SK-N-SH (cell line): ENCODE measurements at regions not wholly inside any gene's neighbourhood (a gene's known extent, or its start where the extent isn't known, plus 50 kb on each side); places are given as distances from the start of the nearest gene placed in this dataset.

ENCODE experiments used
- CTCF ChIA-PET: fragments of 300-600, 350-600 bp; formaldehyde crosslinking; extraction: SDS; loops from one replicate; lab custom pipeline; 2021; lab: Yijun Ruan, JAX
- POLR2A ChIA-PET: fragments of 350-600 bp; sonication (Branson Sonifier 250); formaldehyde crosslinking; extraction: SDS; loops from one replicate; lab custom pipeline; 2020; ENCODE audit warnings: antibody characterized with exemption, inconsistent platforms; lab: Yijun Ruan, JAX
- DNase-seq: peaks from one replicate; pipeline ENCODE4 v3.0.0; 2012
- H2AFZ ChIP-seq: fragments of 200-600 bp; sonication (generic); 2 replicates; pipeline ENCODE4 v1.8.1; 2016; ENCODE audit warnings: antibody characterized with exemption, mild to moderate bottlenecking, low read depth
- H3F3A ChIP-seq: fragments of 200-600 bp; sonication (generic); replicated peaks from 2 replicates; pipeline ENCODE3; 2016; ENCODE audit warnings: antibody characterized with exemption, mild to moderate bottlenecking; ENCODE audit not compliant: insufficient read depth
- H3K27ac ChIP-seq, 2 experiments: fragments of 200-500 bp in 1 of 2; fragments of 200-600 bp in 1 of 2; sonication (Bioruptor generic) in 1 of 2; sonication (generic), shearing (Covaris generic) in 1 of 2; 2 replicates each; pipeline versions ENCODE4 v1.5.1 to v1.6.1; 2014 to 2016; ENCODE audit warnings: low read depth in 2 of 2, inconsistent platforms in 1 of 2, low read length in 1 of 2, mild to moderate bottlenecking in 1 of 2, mixed read lengths in 1 of 2
- H3K27me3 ChIP-seq: fragments of 200-600 bp; sonication (generic), shearing (Covaris generic); 2 replicates; pipeline ENCODE4 v1.6.1; 2016; ENCODE audit warnings: mixed run types; ENCODE audit not compliant: insufficient read depth
- H3K36me3 ChIP-seq, 2 experiments: fragments of 200-500 bp in 1 of 2; fragments of 200-600 bp in 1 of 2; sonication (Bioruptor generic) in 1 of 2; sonication (generic) in 1 of 2; replicated peaks in 1 of 2; 2 replicates each; pipeline versions ENCODE3 to v1.5.1; 2014 to 2016; ENCODE audit warnings: low read length in 1 of 2, mild to moderate bottlenecking in 1 of 2; ENCODE audit not compliant: insufficient read depth in 2 of 2, control insufficient read depth in 1 of 2
- H3K4me1 ChIP-seq, 2 experiments: fragments of 200-500 bp in 1 of 2; fragments of 200-600 bp in 1 of 2; sonication (Bioruptor generic) in 1 of 2; sonication (generic), shearing (Covaris generic) in 1 of 2; 2 replicates each; pipeline versions ENCODE4 v1.5.1 to v1.6.1; 2014 to 2016; ENCODE audit warnings: low read depth in 1 of 2, low read length in 1 of 2, mixed run types in 1 of 2; ENCODE audit not compliant: insufficient read depth in 2 of 2, control insufficient read depth in 1 of 2
- H3K4me2 ChIP-seq: fragments of 200-600 bp; sonication (generic), shearing (Covaris generic); 2 replicates; pipeline ENCODE4 v1.6.1; 2017; ENCODE audit warnings: mixed run types
- H3K4me3 ChIP-seq, 2 experiments: fragments of 200-500 bp in 1 of 2; fragments of 200-600 bp in 1 of 2; sonication (Bioruptor generic) in 1 of 2; sonication (generic), shearing (Covaris generic) in 1 of 2; 2 replicates each; pipeline versions ENCODE4 v1.5.1 to v1.8.1; 2014 to 2016; ENCODE audit warnings: low read depth in 2 of 2, inconsistent platforms in 1 of 2, low read length in 1 of 2, mild to moderate bottlenecking in 1 of 2, mixed read lengths in 1 of 2, moderate library complexity in 1 of 2
- H3K79me2 ChIP-seq: fragments of 200-600 bp; sonication (generic); 2 replicates; pipeline ENCODE4 v1.8.1; 2017; ENCODE audit warnings: mild to moderate bottlenecking; ENCODE audit not compliant: insufficient read depth
- H3K9ac ChIP-seq: fragments of 200-600 bp; sonication (generic); 2 replicates; pipeline ENCODE4 v1.6.1; 2017; ENCODE audit warnings: mixed run types
- H3K9me2 ChIP-seq: fragments of 200-600 bp; sonication (generic); 2 replicates; pipeline ENCODE4 v1.6.1; 2017; ENCODE audit warnings: mixed run types
- H3K9me3 ChIP-seq: fragments of 200-600 bp; sonication (generic); 2 replicates; pipeline ENCODE4 v1.6.1; 2017; ENCODE audit warnings: mixed run types, mild to moderate bottlenecking, moderate library complexity
- H4K20me1 ChIP-seq: fragments of 200-600 bp; sonication (generic); 2 replicates; pipeline ENCODE4 v1.6.1; 2017; ENCODE audit warnings: mild to moderate bottlenecking, mixed run types; ENCODE audit not compliant: insufficient read depth
- CHD2 ChIP-seq: fragments of 150-350 bp; IDR thresholded peaks from 2 replicates; pipeline ENCODE4 v1.6.1; 2018; ENCODE audit warnings: low read length; ENCODE audit not compliant: partially characterized antibody
- ELF1 ChIP-seq: IDR thresholded peaks from 2 replicates; pipeline ENCODE4 v1.4.0; 2012
- EP300 ChIP-seq, 2 experiments: IDR thresholded peaks; 2 replicates each; pipeline versions ENCODE4 v1.4.0 to v1.6.1; 2012; ENCODE audit warnings: borderline replicate concordance in 1 of 2, low read depth in 1 of 2, low read length in 1 of 2
- EZH2phosphoT487 ChIP-seq: fragments of 200-600 bp; sonication (generic); IDR thresholded peaks from 2 replicates; pipeline ENCODE4 v1.6.1; 2017; ENCODE audit warnings: low read depth, mixed run types, mild to moderate bottlenecking, antibody characterized with exemption, moderate library complexity, borderline replicate concordance
- FOSL2 ChIP-seq: IDR thresholded peaks from 2 replicates; pipeline ENCODE4 v1.4.0; 2012; ENCODE audit warnings: low read depth, mild to moderate bottlenecking, moderate library complexity, borderline replicate concordance
- FOXJ3 ChIP-seq: sonication (generic); formaldehyde crosslinking; IDR thresholded peaks from 2 replicates; pipeline ENCODE4 v1.5.1; 2020; ENCODE audit warnings: mild to moderate bottlenecking, missing genetic modification reagents
- FOXM1 ChIP-seq: IDR thresholded peaks from 2 replicates; pipeline ENCODE4 v1.4.0; 2012; ENCODE audit warnings: low read depth, mild to moderate bottlenecking
- GABPA ChIP-seq: IDR thresholded peaks from 2 replicates; pipeline ENCODE4 v1.4.0; 2012; ENCODE audit warnings: low read depth, mild to moderate bottlenecking
- JUND ChIP-seq: IDR thresholded peaks from 2 replicates; pipeline ENCODE4 v1.4.0; 2012
- NFIC ChIP-seq: IDR thresholded peaks from 2 replicates; pipeline ENCODE4 v1.4.0; 2012; ENCODE audit warnings: borderline replicate concordance
- POLR2AphosphoS5 ChIP-seq: IDR thresholded peaks from 2 replicates; pipeline ENCODE4 v1.6.1; 2012; ENCODE audit warnings: low read depth, low read length
- RAD21 ChIP-seq: IDR thresholded peaks from 2 replicates; pipeline ENCODE4 v1.6.1; 2012; ENCODE audit warnings: mild to moderate bottlenecking, low read length
- RCOR1 ChIP-seq: fragments of 150-350 bp; IDR thresholded peaks from 2 replicates; pipeline ENCODE4 v1.6.1; 2017; ENCODE audit warnings: antibody characterized with exemption, low read length
- RFX5 ChIP-seq: IDR thresholded peaks from 2 replicates; pipeline ENCODE4 v1.6.1; 2012; ENCODE audit warnings: mild to moderate bottlenecking, improper control_type of control experiment, low read length
- RXRA ChIP-seq: IDR thresholded peaks from 2 replicates; pipeline ENCODE4 v1.4.0; 2012; ENCODE audit warnings: low read depth, mild to moderate bottlenecking, borderline replicate concordance
- SIN3A ChIP-seq: IDR thresholded peaks from 2 replicates; pipeline ENCODE4 v1.6.1; 2012; ENCODE audit warnings: low read depth, mild to moderate bottlenecking, low read length, moderate library complexity, borderline replicate concordance
- SMC3 ChIP-seq: IDR thresholded peaks from 2 replicates; pipeline ENCODE4 v1.6.1; 2012; ENCODE audit warnings: low read depth, low read length, improper control_type of control experiment
- TAF1 ChIP-seq: IDR thresholded peaks from 2 replicates; pipeline ENCODE4 v1.6.1; 2012; ENCODE audit warnings: low read depth, mild to moderate bottlenecking, low read length, moderate library complexity, borderline replicate concordance
- TCF12 ChIP-seq: IDR thresholded peaks from 2 replicates; pipeline ENCODE4 v1.4.0; 2012
- TEAD4 ChIP-seq: IDR thresholded peaks from 2 replicates; pipeline ENCODE4 v1.4.0; 2012; ENCODE audit warnings: mild to moderate bottlenecking, borderline replicate concordance; ENCODE audit not compliant: insufficient read depth
- USF1 ChIP-seq: IDR thresholded peaks from 2 replicates; pipeline ENCODE4 v1.4.0; 2012; ENCODE audit warnings: low read depth, borderline replicate concordance
- YY1 ChIP-seq: IDR thresholded peaks from 2 replicates; pipeline ENCODE4 v1.4.0; 2012; ENCODE audit warnings: low read depth, mild to moderate bottlenecking
- WGBS: methylation state at CpG from one replicate; pipeline ENCODE4 v1.1.6; 2017; ENCODE audit warnings: low lambda C conversion rate; 5-methylcytosine and 5-hydroxymethylcytosine counted together
- TF ChIP-seq, protein P1 (sequence below): fragments of 150-350 bp; IDR thresholded peaks from 2 replicates; pipeline ENCODE4 v1.6.1; 2017; ENCODE audit warnings: antibody characterized with exemption, low read length, low read depth, borderline replicate concordance
- TF ChIP-seq, protein P2 (sequence below): IDR thresholded peaks from 2 replicates; pipeline ENCODE4 v1.4.0; 2012; ENCODE audit warnings: low read depth

DNA sequence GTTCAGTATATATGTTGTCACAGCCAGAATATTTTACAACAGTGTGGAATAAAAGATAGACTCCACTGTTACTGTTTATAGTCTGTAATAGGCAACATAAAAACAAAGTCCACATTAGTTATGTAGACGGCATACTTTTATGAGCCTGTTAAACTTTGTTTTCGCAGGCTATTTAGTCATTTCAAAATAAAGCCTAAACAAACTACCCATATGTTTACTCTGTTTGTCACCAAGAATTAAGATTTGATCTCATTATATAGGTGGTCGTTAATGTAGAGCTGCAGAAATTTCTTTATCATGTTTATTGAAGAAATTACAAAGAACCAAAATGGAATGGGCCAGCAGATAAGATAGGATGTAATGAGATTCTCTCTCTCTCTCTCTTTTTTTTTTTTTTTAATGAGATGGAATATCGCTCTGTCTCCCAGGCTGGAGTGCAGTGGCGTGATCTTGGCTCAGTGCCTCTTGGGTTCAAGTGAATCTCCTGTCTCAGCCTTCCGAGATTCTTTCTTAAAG is 943.8 kb upstream of the SOX9 start:
- H3K4me1 ChIP-seq = peaks cover 0 to 28% of the 10 kb centered on the region in 2 experiments; a peak in 2 of 4 replicates
- no peaks in the 10 kb centered on the region for H3K27me3 ChIP-seq
- H3K36me3 ChIP-seq = no peaks in the 10 kb centered on the region
- no peaks in the 10 kb centered on the region for H3K9me3 ChIP-seq
- WGBS = 81% methylated on average over 6 of the region's 6 CpGs
- H3F3A ChIP-seq = no peaks in the 10 kb centered on the region
- no peak for DNase-seq
- no peak overlapping the region for H3K4me3 ChIP-seq
- ChIA-PET POLR2A (no interaction called here), CTCF (interaction anchor here (0.6 to 1.2 kb wide), 2 partner anchors 24 to 293 kb away, joined by 3 to 5 read pairs; no protein-coding TSS in a partner anchor)
- no peak for TF ChIP-seq RFX5
- TF ChIP-seq TCF12 = no peak
- no peak for TF ChIP-seq RXRA
- no peak for TF ChIP-seq FOXJ3 (CRISPR knock-in tag)
- no peak for TF ChIP-seq SIN3A
- TF ChIP-seq, protein P1, sequence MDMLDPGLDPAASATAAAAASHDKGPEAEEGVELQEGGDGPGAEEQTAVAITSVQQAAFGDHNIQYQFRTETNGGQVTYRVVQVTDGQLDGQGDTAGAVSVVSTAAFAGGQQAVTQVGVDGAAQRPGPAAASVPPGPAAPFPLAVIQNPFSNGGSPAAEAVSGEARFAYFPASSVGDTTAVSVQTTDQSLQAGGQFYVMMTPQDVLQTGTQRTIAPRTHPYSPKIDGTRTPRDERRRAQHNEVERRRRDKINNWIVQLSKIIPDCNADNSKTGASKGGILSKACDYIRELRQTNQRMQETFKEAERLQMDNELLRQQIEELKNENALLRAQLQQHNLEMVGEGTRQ = no peak
- TF ChIP-seq ELF1 = no peak
- TF ChIP-seq SMC3 = no peak
- TF ChIP-seq JUND = no peak
- no peak for TF ChIP-seq FOXM1
- TF ChIP-seq NFIC = no peak
- TF ChIP-seq FOSL2 = no peak
- no peak for TF ChIP-seq USF1
- no peak for TF ChIP-seq TAF1
- no peak for TF ChIP-seq POLR2AphosphoS5
- TF ChIP-seq RAD21 = no peak
- TF ChIP-seq TEAD4 = no peak
- TF ChIP-seq YY1 = no peak
- no peak for TF ChIP-seq CHD2
- H3K79me2 ChIP-seq = no peaks in the 10 kb centered on the region
- H4K20me1 ChIP-seq = no peaks in the 10 kb centered on the region
- H3K9me2 ChIP-seq = no peaks in the 10 kb centered on the region
- no peak overlapping the region for H3K9ac ChIP-seq
- H2AFZ ChIP-seq = no peak overlapping the region
- no peak overlapping the region for H3K4me2 ChIP-seq
- H3K27ac ChIP-seq = peak overlapping the region in 1 of 2 experiments; percentile 81; a peak in 2 of 4 replicates

GRCh38 chr17:71180801-71181385 is 939.9 kb upstream of the SOX9 start:
- H3K27ac ChIP-seq = peak overlapping the region; percentile 56 to 58
- H4K20me1 ChIP-seq = no peaks in the 10 kb centered on the region
- CTCF ChIA-PET = interaction anchor here (1.7 kb wide), 1 partner anchor 18 kb away, joined by 4 read pairs; no protein-coding TSS in a partner anchor
- H3K9me2 ChIP-seq = no peaks in the 10 kb centered on the region
- H3K4me1 ChIP-seq = peaks cover 0 to 23% of the 10 kb centered on the region in 2 experiments; a peak in 2 of 4 replicates
- peak overlapping the region; percentile 24; the same call in 1 of the 2 replicates for H2AFZ ChIP-seq
- POLR2A ChIA-PET = no interaction called here
- no peak overlapping the region for H3K4me3 ChIP-seq
- no peak overlapping the region for H3K9ac ChIP-seq
- DNase-seq = peak; percentile 33
- WGBS = 32% methylated on average over 6 of the region's 6 CpGs
- no peaks in the 10 kb centered on the region for H3K9me3 ChIP-seq
- no peaks in the 10 kb centered on the region for H3K79me2 ChIP-seq
- H3K27me3 ChIP-seq = no peaks in the 10 kb centered on the region
- no peak overlapping the region for H3K4me2 ChIP-seq
- no peaks in the 10 kb centered on the region for H3F3A ChIP-seq
- no peaks in the 10 kb centered on the region for H3K36me3 ChIP-seq
- no peak for TF ChIP-seq RXRA
- TF ChIP-seq RAD21 = no peak
- TF ChIP-seq, protein P1 = no peak
- TF ChIP-seq USF1 = no peak
- TF ChIP-seq GABPA = no peak
- peak; percentile 60 for TF ChIP-seq NFIC
- no peak for TF ChIP-seq FOSL2
- TF ChIP-seq, protein P2, sequence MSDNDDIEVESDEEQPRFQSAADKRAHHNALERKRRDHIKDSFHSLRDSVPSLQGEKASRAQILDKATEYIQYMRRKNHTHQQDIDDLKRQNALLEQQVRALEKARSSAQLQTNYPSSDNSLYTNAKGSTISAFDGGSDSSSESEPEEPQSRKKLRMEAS = no peak
- TF ChIP-seq ELF1 = no peak
- no peak for TF ChIP-seq RCOR1
- 0 out of 4 replicates have a peak, but pooled peaks of 1 of the 2 experiments have one; percentile 25 for TF ChIP-seq EP300 (IDR thresholded peaks at IDR 0.05; ENCODE audit: borderline replicate concordance in 1 of 2, low read depth in 1 of 2, low read length in 1 of 2)
- no peak for TF ChIP-seq EZH2phosphoT487
